ENCODE measurements at regions not wholly inside any gene's neighbourhood (a gene's known extent, or its start where the extent isn't known, plus 50 kb on each side); places are given as distances from the start of the nearest gene placed in this dataset.
"Not testable (repeated sequence)": the region's sequence is repeated elsewhere in the genome, so short reads cannot be mapped to it uniquely, and the experiment has no call there.

DNA sequence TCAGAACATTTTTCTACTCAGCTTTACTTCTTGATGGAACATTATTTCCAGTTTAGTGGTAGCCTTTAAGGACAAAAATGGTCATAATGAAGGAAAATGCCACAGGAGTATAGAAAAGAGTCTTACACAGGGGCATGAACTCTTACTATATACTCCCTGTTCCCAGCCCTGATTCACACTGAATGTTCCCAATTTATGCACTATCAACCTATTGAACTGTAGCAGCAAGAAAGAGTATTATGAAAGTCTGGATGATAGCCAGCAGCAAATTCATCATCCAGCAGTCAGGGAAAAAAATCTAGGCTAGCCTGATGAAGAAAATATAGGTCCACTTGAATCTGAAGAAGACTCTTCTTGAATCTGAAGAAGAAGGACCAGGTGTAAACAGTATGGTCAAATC lies 1170.3 kb upstream of the CHAC2 start:
- DNase-seq: no peak
- no peaks in the 10 kb centered on the region; the same call in 1 of the 2 replicates for H3K27me3 Mint-ChIP-seq (ENCODE audit: insufficient read depth)
- no peaks in the 10 kb centered on the region for H3K9me3 Mint-ChIP-seq
- peaks cover 4% of the 10 kb centered on the region; the same call in 1 of the 2 replicates for H3K4me1 Mint-ChIP-seq (ENCODE audit: low read depth)
- no peaks in the 10 kb centered on the region for H3K36me3 Mint-ChIP-seq (ENCODE audit: low read depth)
- no peak overlapping the region for H3K27ac Mint-ChIP-seq
- H3K4me3 Mint-ChIP-seq: no peak overlapping the region
- TF ChIP-seq, protein P1, sequence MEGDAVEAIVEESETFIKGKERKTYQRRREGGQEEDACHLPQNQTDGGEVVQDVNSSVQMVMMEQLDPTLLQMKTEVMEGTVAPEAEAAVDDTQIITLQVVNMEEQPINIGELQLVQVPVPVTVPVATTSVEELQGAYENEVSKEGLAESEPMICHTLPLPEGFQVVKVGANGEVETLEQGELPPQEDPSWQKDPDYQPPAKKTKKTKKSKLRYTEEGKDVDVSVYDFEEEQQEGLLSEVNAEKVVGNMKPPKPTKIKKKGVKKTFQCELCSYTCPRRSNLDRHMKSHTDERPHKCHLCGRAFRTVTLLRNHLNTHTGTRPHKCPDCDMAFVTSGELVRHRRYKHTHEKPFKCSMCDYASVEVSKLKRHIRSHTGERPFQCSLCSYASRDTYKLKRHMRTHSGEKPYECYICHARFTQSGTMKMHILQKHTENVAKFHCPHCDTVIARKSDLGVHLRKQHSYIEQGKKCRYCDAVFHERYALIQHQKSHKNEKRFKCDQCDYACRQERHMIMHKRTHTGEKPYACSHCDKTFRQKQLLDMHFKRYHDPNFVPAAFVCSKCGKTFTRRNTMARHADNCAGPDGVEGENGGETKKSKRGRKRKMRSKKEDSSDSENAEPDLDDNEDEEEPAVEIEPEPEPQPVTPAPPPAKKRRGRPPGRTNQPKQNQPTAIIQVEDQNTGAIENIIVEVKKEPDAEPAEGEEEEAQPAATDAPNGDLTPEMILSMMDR (IDR thresholded peaks at IDR 0.05): no peak

DNA sequence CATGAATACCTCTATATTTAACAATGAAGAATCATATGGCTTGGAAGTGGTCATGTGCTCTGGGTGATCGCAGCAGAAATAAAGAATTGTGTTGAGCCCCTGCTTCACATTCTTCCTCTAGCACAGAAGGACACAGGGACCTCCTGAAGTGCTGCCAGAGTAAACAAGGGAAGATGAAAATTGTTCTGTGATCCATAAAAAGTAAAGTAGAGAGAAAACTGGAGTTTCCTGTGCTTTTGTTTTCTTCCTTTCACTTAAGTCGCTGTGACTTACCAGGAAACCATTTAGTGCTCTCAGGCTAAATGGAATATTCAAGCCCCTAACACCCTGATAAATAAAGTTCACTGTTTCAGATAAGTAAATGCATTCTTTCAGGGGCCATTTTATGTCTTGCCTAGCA lies 1173.6 kb upstream of the CHAC2 start:
- H3K27ac Mint-ChIP-seq: 0 out of 2 replicates have a peak overlapping the region, but pooled peaks have one; percentile 45
- peak overlapping the region; percentile 32; the same call in 1 of the 2 replicates for H3K4me3 Mint-ChIP-seq
- TF ChIP-seq, protein P1 (IDR thresholded peaks at IDR 0.05): no peak
- peaks cover 24% of the 10 kb centered on the region for H3K9me3 Mint-ChIP-seq
- 0 out of 2 replicates have a peak, but pooled peaks cover 4% of the 10 kb centered on the region for H3K4me1 Mint-ChIP-seq (ENCODE audit: low read depth)
- DNase-seq: no peak
- peaks cover 10% of the 10 kb centered on the region for H3K36me3 Mint-ChIP-seq (ENCODE audit: low read depth)
- no peaks in the 10 kb centered on the region; the same call in 1 of the 2 replicates for H3K27me3 Mint-ChIP-seq (ENCODE audit: insufficient read depth)

DNA sequence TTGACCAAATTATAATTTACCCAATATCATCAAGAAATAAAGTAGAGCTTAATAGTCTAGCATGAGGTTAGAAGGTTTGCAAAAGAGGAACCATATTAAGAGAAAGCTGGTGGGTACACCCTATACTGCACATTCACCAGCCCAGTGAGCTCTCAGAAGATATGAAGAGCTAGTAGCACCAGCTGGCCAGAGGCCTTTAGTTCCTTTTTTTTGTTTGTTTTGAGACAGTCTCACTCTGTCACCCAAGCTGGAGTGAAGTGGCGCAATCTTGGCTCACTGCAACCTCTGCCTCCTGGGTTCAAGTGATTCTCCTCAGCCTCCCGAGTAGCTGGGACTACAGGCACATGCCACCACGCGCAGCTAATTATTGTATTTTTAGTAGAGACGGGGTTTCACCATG lies 1183.5 kb upstream of the CHAC2 start:
- not testable (repeated sequence) for H3K36me3 Mint-ChIP-seq (ENCODE audit: low read depth); DNase-seq; H3K4me1 Mint-ChIP-seq (ENCODE audit: low read depth); H3K9me3 Mint-ChIP-seq; H3K4me3 Mint-ChIP-seq; H3K27ac Mint-ChIP-seq; H3K27me3 Mint-ChIP-seq (ENCODE audit: insufficient read depth)

DNA sequence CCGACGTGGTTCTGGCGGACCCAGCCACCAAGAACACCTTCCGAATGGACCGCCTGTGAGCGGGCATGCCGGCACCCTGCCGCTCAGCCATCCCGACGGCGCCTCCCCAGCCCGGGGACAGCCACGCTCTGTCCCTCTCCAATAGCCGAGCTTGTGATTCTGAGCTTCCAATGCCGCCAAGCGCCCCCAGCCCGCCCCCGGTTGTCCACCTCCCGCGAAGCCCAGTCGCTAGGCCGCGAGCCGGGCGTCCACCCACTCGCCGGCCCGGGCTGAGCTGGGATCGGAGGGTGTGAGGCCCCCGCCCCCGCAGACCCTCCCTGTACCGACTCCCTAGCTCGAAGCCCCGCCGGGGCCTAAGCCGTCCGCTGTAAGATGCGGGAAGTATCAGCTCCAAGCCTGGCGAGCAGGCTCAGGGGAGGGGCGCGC lies 1195.1 kb upstream of the CHAC2 start:
- TF ChIP-seq, protein P1 (IDR thresholded peaks at IDR 0.05): no peak

DNA sequence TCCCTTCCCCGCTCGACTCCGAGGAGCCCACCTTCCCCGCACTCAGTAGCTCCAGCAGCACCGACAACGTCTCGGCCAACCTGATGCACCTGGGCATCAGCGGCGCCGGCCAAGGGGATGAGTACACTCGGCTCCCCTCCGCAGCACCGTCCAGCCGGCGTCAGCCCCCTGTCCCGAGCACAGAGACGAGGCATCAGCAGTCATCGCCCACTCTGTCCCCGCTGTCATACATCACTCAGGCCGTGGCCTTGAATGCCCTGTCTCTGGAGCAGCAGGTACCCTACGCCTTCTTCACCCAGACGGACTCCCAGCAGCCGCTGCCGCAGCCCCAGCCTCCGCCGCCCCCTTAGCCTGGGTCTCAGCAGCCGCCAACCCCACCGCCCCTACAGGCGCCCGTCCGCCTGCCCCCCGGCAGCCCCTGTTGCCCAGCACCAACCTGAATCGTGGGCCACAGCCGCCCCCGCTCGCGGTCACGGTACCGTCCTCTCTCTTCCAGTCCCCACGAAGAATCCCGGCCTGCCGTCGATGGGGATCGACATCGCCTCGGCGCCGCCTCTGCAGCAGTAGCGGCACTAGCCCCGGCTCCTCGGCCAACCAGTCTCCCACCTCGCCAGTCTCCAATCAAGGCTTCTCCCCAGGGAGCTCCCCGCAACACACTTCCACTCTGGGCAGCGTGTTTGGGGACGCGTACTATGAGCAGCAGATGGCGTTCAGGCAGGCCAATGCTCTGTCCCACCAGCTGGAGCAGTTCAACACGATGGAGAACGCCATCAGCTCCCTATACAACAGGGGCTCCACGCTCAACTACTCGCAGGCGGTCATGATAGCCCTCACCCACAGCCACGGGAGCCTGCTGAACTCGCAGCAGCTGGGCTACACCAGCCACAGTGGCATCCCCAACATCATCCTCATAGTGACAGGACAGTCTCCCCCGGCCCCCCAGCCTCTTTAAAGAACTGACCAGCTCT lies 1195.9 kb upstream of the CHAC2 start:
- DNase-seq: no peak
- TF ChIP-seq, protein P1 (IDR thresholded peaks at IDR 0.05): no peak
- peaks cover 30% of the 10 kb centered on the region for H3K9me3 Mint-ChIP-seq
- no peak overlapping the region for H3K4me3 Mint-ChIP-seq
- H3K36me3 Mint-ChIP-seq (ENCODE audit: low read depth): 0 out of 2 replicates have a peak, but pooled peaks cover 7% of the 10 kb centered on the region
- no peaks in the 10 kb centered on the region for H3K4me1 Mint-ChIP-seq (ENCODE audit: low read depth)
- no peak overlapping the region for H3K27ac Mint-ChIP-seq
- H3K27me3 Mint-ChIP-seq (ENCODE audit: insufficient read depth): peaks cover 2% of the 10 kb centered on the region

More for the DNA sequence above, 1195.1 kb upstream of the CHAC2 start:
- H3K36me3 Mint-ChIP-seq (ENCODE audit: low read depth): 0 out of 2 replicates have a peak, but pooled peaks cover 7% of the 10 kb centered on the region
- H3K9me3 Mint-ChIP-seq: peaks cover 30% of the 10 kb centered on the region
- H3K4me1 Mint-ChIP-seq (ENCODE audit: low read depth): no peaks in the 10 kb centered on the region
- H3K27ac Mint-ChIP-seq: no peak overlapping the region
- H3K4me3 Mint-ChIP-seq: no peak overlapping the region
- peaks cover 2% of the 10 kb centered on the region for H3K27me3 Mint-ChIP-seq (ENCODE audit: insufficient read depth)
- DNase-seq: no peak

DNA sequence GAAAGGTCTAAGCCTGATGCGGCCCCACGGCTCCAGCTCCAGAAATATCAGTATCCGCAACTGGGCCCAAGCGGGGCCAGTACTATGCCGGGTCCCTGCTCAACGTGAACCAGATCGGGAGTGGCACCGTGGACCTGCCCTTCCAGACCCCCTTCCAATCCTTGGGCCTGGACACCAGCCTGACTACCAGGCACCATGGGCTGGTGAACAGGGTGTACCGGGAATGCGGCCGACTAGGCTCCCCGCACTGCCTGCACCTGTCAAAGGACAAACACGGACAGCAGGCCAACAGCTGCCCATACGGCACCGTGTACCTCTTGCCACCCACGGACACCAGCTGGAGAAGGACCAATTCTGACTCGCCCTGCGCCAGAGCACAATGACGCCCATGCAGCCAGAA lies 1196.9 kb upstream of the CHAC2 start:
- H3K36me3 Mint-ChIP-seq (ENCODE audit: low read depth): 0 out of 2 replicates have a peak, but pooled peaks cover 7% of the 10 kb centered on the region
- no peak for DNase-seq
- TF ChIP-seq, protein P1 (IDR thresholded peaks at IDR 0.05): no peak
- no peak overlapping the region for H3K4me3 Mint-ChIP-seq
- H3K27me3 Mint-ChIP-seq (ENCODE audit: insufficient read depth): peaks cover 2% of the 10 kb centered on the region
- peaks cover 30% of the 10 kb centered on the region for H3K9me3 Mint-ChIP-seq
- no peak overlapping the region for H3K27ac Mint-ChIP-seq
- no peaks in the 10 kb centered on the region for H3K4me1 Mint-ChIP-seq (ENCODE audit: low read depth)

Measured in HFFc6 (cell line).